ENCODE measurements at regions not wholly inside any gene's neighbourhood (a gene's known extent, or its start where the extent isn't known, plus 50 kb on each side); places are given as distances from the start of the nearest gene placed in this dataset.

GRCh38 chr11:45501392-45502225 is 163.8 kb downstream of the CHST1 start:
- Histone ChIP-seq H3K36me3 (no peaks in the 10 kb centered on the region), H3K4me3 (no peak overlapping the region), H3K4me1 (no peaks in the 10 kb centered on the region), H3K9me3 (peaks cover 0 to 23% (median 0%) of the 10 kb centered on the region in 8 donors), H3K27me3 (replicated peaks in 1 of 7) (peaks cover 0 to 25% (median 0%) of the 10 kb centered on the region in 7 donors), H3K27ac (no peak overlapping the region)
- TF ChIP-seq POLR2AphosphoS5 (IDR thresholded peaks at IDR 0.05) (no peak), CTCF (IDR thresholded peaks at IDR 0.05 in 8 of 11, conservative IDR thresholded peaks at IDR 0.05 in 3 of 11) (no peak), POLR2A (IDR thresholded peaks at IDR 0.05) (no peak)
- intact Hi-C loops (cut with DNase I; ENCODE audit: low total_unique reads): no loop called here
- WGBS, 5 donors: 54 to 75% (median 65%) methylated on average over 8 to 9 of the region's 9 CpGs
- DNase-seq: no peak

GRCh38 chr11:45500451-45500850 is 165.0 kb downstream of the CHST1 start:
- H3K4me3 ChIP-seq: no peak overlapping the region
- peaks cover 0 to 25% (median 0%) of the 10 kb centered on the region in 7 donors for H3K27me3 ChIP-seq (replicated peaks in 1 of 7)
- no peak overlapping the region for H3K27ac ChIP-seq
- peaks cover 0 to 22% (median 0%) of the 10 kb centered on the region in 8 donors for H3K9me3 ChIP-seq
- 55 to 66% (median 63%) methylated on average over 6 of the region's 6 CpGs for WGBS, 5 donors
- TF ChIP-seq POLR2A (IDR thresholded peaks at IDR 0.05) (no peak), CTCF (IDR thresholded peaks at IDR 0.05 in 8 of 11, conservative IDR thresholded peaks at IDR 0.05 in 3 of 11) (no peak), POLR2AphosphoS5 (IDR thresholded peaks at IDR 0.05) (no peak)
- no peaks in the 10 kb centered on the region for H3K4me1 ChIP-seq
- intact Hi-C loops (cut with DNase I; ENCODE audit: low total_unique reads): no loop called here
- peak; percentile 38 for DNase-seq
- H3K36me3 ChIP-seq: no peaks in the 10 kb centered on the region

- no peak for DNase-seq
- WGBS, 5 donors: 81 to 100% (median 93%) methylated on average over 2 of the region's 2 CpGs
- Histone ChIP-seq H3K27me3 (replicated peaks in 1 of 7) (peaks cover 0 to 25% (median 0%) of the 10 kb centered on the region in 7 donors), H3K4me3 (no peak overlapping the region), H3K36me3 (no peaks in the 10 kb centered on the region), H3K9me3 (peaks cover 0 to 9% (median 0%) of the 10 kb centered on the region in 8 donors), H3K4me1 (no peaks in the 10 kb centered on the region), H3K27ac (no peak overlapping the region)
- intact Hi-C loops (cut with DNase I; ENCODE audit: low total_unique reads): no loop called here
- TF ChIP-seq CTCF (IDR thresholded peaks at IDR 0.05 in 8 of 11, conservative IDR thresholded peaks at IDR 0.05 in 3 of 11) (no peak), POLR2A (IDR thresholded peaks at IDR 0.05) (no peak), POLR2AphosphoS5 (IDR thresholded peaks at IDR 0.05) (no peak)
Observed at GRCh38 chr11:45494738-45495137, 170.7 kb downstream of the CHST1 start.

GRCh38 chr11:45489281-45489905 is 176.0 kb downstream of the CHST1 start:
- TF ChIP-seq POLR2A (IDR thresholded peaks at IDR 0.05) (no peak), CTCF (IDR thresholded peaks at IDR 0.05 in 8 of 11, conservative IDR thresholded peaks at IDR 0.05 in 3 of 11) (no peak), POLR2AphosphoS5 (IDR thresholded peaks at IDR 0.05) (no peak)
- Histone ChIP-seq H3K4me1 (no peaks in the 10 kb centered on the region), H3K27ac (no peak overlapping the region), H3K4me3 (no peak overlapping the region), H3K9me3 (peaks cover 0 to 3% (median 0%) of the 10 kb centered on the region in 8 donors), H3K36me3 (no peaks in the 10 kb centered on the region), H3K27me3 (replicated peaks in 1 of 7) (peaks cover 0 to 23% (median 0%) of the 10 kb centered on the region in 7 donors)
- intact Hi-C loops (cut with DNase I; ENCODE audit: low total_unique reads): no loop called here
- DNase-seq: no peak
- WGBS, 5 donors: 46 to 58% (median 54%) methylated on average over 7 of the region's 7 CpGs
